ENCODE measurements at regions not wholly inside any gene's neighbourhood (a gene's known extent, or its start where the extent isn't known, plus 50 kb on each side); places are given as distances from the start of the nearest gene placed in this dataset.
A peak's percentile ranks its signal among the peaks of the same experiment; 100 is the strongest.

DNA sequence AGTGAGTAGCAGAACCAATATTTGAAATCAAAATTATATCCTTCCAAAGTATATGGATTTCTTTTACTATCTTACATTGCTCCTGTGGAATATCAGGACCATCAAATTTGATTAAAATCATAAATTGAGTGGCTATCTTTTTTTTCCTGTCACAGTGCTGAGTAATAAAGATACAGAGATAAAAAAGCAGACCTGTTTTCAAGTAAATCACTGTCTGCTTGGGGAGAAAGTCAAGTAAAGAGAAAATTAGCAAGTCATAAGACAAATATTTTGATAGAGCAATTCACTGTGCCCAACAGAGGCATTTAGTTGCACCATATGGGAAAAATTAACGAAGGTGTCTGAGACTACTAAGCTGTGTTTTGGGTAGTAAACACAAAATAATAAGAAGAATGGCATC, 933.7 kb downstream of the NTRK3 start:
- no peak for FAIRE-seq
- Histone ChIP-seq H3K36me3 (ENCODE audit: control insufficient read depth, insufficient read depth, low read length) (no peaks in the 10 kb centered on the region), H3K27me3 (ENCODE audit: control insufficient read depth, insufficient read depth, low read length) (no peaks in the 10 kb centered on the region)

DNA sequence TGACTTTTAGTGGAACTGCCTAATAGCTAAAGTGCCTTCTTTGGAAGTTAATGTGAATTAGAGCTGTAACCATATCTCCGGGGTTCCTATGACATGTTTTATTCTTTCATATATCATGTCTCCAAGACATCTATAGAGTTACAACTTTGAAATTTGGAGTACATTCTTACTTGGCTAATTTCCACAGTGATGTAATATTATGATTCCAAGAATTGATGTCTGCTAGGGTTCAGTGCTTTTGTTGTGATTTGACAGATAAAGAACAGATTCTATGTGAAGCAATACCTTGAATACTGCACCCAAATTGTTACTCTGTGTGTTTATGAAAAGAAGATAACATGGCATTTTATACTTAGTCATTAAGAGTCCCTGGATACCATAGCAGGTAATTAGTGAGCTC, 934.3 kb downstream of the NTRK3 start:
- no peak for FAIRE-seq
- TF ChIP-seq, protein P1, sequence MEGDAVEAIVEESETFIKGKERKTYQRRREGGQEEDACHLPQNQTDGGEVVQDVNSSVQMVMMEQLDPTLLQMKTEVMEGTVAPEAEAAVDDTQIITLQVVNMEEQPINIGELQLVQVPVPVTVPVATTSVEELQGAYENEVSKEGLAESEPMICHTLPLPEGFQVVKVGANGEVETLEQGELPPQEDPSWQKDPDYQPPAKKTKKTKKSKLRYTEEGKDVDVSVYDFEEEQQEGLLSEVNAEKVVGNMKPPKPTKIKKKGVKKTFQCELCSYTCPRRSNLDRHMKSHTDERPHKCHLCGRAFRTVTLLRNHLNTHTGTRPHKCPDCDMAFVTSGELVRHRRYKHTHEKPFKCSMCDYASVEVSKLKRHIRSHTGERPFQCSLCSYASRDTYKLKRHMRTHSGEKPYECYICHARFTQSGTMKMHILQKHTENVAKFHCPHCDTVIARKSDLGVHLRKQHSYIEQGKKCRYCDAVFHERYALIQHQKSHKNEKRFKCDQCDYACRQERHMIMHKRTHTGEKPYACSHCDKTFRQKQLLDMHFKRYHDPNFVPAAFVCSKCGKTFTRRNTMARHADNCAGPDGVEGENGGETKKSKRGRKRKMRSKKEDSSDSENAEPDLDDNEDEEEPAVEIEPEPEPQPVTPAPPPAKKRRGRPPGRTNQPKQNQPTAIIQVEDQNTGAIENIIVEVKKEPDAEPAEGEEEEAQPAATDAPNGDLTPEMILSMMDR (IDR thresholded peaks at IDR 0.05; ENCODE audit: insufficient read depth, low read length, severe bottlenecking), result no peak
- no peak overlapping the region for H3K4me3 ChIP-seq (ENCODE audit: low read depth, low read length)
- no peak for DNase-seq (ENCODE audit: low read depth)
- H3K27me3 ChIP-seq (ENCODE audit: control insufficient read depth, insufficient read depth, low read length), result no peaks in the 10 kb centered on the region
- H3K36me3 ChIP-seq (ENCODE audit: control insufficient read depth, insufficient read depth, low read length), result no peaks in the 10 kb centered on the region

More for the DNA sequence above, 933.7 kb downstream of the NTRK3 start:
- DNase-seq (ENCODE audit: low read depth), result no peak
- TF ChIP-seq, protein P1 (IDR thresholded peaks at IDR 0.05; ENCODE audit: insufficient read depth, low read length, severe bottlenecking), result no peak
- no peak overlapping the region for H3K4me3 ChIP-seq (ENCODE audit: low read depth, low read length)

DNA sequence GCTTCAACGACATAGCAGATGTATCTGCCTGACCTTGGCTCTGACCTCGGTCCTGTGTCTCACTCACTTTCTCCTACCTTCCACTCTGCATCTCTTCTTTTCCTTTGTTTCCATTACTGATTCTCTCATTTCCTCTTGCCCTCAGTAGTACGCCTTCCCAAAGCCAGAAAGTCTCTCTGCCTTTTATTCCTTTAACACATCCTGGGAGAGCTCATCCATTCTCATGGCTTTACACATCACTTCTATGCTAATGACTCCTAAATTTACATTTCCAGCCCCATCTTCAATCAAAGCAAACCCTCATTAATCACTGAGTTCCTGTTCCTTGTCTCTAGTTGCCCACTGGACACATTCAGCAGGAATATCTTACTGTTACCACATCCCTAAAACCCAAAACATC, 938.6 kb downstream of the NTRK3 start:
- TF ChIP-seq, protein P1 (IDR thresholded peaks at IDR 0.05; ENCODE audit: insufficient read depth, low read length, severe bottlenecking), result no peak
- DNase-seq (ENCODE audit: low read depth) (no peak), FAIRE-seq (no peak)
- Histone ChIP-seq H3K4me3 (ENCODE audit: low read depth, low read length) (no peak overlapping the region), H3K36me3 (ENCODE audit: control insufficient read depth, insufficient read depth, low read length) (no peaks in the 10 kb centered on the region), H3K27me3 (ENCODE audit: control insufficient read depth, insufficient read depth, low read length) (no peaks in the 10 kb centered on the region)

DNA sequence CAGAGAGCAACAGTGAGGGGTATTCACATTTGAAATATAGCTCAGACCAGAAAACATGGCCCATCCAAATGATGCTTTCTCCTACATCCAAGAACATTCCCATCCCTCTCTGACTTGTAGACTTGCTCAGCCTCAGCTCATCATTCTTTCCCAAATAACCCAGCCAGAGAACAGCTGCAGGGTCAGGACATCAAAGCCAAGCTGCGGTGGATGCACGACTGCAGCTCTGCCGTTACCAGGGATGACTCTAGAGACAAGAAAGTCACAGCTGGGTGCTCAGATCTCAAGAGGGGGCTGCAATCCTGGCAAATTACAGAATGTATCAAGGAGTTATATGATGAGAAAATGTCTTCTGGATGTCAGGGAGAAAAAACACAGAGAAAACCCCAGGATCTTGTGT, 944.3 kb downstream of the NTRK3 start:
- DNase-seq (ENCODE audit: low read depth), result no peak
- FAIRE-seq, result peak; percentile 91
- Histone ChIP-seq H3K4me3 (ENCODE audit: low read depth, low read length) (no peak overlapping the region), H3K27me3 (ENCODE audit: control insufficient read depth, insufficient read depth, low read length) (no peaks in the 10 kb centered on the region), H3K36me3 (ENCODE audit: control insufficient read depth, insufficient read depth, low read length) (no peaks in the 10 kb centered on the region)
- TF ChIP-seq, protein P1 (IDR thresholded peaks at IDR 0.05; ENCODE audit: insufficient read depth, low read length, severe bottlenecking), result no peak

DNA sequence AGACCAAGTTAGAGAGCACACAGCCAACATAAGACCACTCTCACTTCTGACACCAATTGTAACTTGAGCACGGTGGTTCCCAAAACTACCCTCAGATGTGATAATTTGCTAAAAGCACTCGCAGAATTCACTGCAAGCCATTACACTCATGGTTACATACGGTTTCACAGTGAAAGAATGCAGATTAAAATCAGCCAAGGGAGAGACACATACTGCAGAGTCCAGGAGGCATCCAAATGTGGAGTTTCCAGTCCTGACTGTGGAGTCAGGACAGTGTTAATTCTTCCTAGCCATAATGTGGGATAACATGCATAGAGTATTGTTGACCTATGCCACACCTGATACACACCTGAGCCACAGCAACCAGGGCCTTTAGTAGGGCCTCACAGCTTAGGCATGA, 956.4 kb downstream of the NTRK3 start:
- DNase-seq (ENCODE audit: low read depth) (no peak), FAIRE-seq (peak; percentile 60)
- Histone ChIP-seq H3K36me3 (ENCODE audit: control insufficient read depth, insufficient read depth, low read length) (no peaks in the 10 kb centered on the region), H3K27me3 (ENCODE audit: control insufficient read depth, insufficient read depth, low read length) (no peaks in the 10 kb centered on the region), H3K4me3 (ENCODE audit: low read depth, low read length) (no peak overlapping the region)
- TF ChIP-seq, protein P1 (IDR thresholded peaks at IDR 0.05; ENCODE audit: insufficient read depth, low read length, severe bottlenecking), result no peak

DNA sequence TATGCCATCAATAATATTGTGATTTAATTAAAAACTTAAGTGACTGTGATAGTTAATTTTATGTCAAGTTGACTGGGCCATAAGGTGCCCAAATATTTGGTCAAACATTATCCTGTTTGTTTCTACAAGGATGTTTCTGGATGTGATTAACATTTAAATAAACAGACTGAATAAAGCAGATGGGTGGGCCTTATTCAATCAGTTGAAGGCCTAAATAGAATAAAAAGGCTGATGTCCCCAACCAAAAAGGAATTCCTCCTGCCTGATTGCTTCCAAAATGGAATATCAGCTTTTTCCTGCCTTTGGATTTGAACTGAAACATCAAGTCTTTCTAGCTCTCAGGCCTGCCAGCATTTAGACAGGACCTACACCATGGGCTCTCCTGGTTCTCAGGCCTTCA, 961.7 kb downstream of the NTRK3 start:
- no peaks in the 10 kb centered on the region for H3K36me3 ChIP-seq (ENCODE audit: control insufficient read depth, insufficient read depth, low read length)
- DNase-seq (ENCODE audit: low read depth) (no peak), FAIRE-seq (no peak)
- H3K27me3 ChIP-seq (ENCODE audit: control insufficient read depth, insufficient read depth, low read length), result no peaks in the 10 kb centered on the region
- no peak overlapping the region for H3K4me3 ChIP-seq (ENCODE audit: low read depth, low read length)
- TF ChIP-seq, protein P1 (IDR thresholded peaks at IDR 0.05; ENCODE audit: insufficient read depth, low read length, severe bottlenecking), result no peak

Measured in bronchial epithelial cell (primary cell).